ENCODE measurements at regions not wholly inside any gene's neighbourhood (a gene's known extent, or its start where the extent isn't known, plus 50 kb on each side); places are given as distances from the start of the nearest gene placed in this dataset.

GRCh38 chr2:47264686-47265085, 88.4 kb upstream of the CALM2 start:
- DNase-seq: no peak

DNA sequence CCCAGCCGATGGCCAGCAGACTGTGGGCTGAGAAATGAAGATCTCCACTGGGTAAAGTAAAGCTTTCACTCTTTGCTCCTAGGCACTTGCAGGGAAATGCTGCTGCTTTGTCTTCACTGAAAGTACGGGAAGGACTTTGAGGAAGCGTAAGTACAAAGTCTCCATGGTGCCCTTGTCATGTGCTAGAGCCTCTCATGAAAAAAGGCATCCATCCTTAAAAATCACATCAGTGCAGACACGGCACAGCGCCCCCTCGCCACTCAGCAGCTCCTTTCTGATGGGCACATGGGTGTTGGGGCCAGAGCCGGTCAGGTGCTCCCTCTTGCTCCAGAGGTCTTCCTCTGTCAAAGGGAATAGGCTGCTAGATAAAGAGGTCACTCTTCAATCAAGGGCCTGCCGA, 87.8 kb upstream of the CALM2 start:
- peak in 1 of 2 donors; percentile 6 for DNase-seq

- no peak for DNase-seq
Measured at GRCh38 chr2:47262657-47263056, 86.3 kb upstream of the CALM2 start.

DNA sequence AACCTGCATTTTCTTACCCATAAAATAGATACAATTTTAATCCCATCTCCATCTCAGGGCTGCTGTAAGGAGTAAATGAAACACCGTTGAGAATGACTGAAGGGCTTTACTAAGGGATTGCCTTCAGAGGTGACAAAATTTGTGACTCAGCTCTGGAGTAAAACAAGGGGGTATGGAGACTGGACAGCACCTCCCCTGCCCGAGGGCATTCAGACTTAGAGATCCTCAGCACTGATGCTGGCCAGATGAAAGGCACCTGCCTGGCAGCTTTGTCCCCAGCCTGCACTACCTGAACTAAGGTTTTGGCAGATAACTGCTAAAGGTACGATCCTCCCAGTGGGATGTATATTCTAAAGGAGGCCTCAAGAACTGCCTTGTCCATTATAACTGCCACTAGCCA, 84.7 kb upstream of the CALM2 start:
- DNase-seq: no peak

DNA sequence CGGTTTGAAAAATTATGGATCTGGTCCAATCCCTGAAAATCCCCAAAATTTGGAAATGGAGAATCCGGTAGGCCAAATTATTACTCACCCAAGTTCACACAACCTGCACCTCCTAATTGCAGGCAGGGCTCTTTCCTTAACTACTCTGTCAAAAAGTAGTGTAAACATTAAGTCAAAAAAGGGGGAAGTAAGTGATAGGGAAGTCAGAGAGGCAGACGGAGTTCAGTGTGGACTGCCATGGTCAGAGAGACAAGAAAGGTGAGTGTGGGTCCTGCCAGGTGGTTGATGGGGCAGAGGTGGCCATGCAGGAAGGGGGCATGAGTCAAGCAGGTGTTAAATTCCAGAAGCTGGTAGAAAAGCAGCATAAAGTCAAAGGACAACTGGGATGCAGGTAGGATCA, 83.5 kb upstream of the CALM2 start:
- DNase-seq: peak in 1 of 2 donors; percentile 22

DNA sequence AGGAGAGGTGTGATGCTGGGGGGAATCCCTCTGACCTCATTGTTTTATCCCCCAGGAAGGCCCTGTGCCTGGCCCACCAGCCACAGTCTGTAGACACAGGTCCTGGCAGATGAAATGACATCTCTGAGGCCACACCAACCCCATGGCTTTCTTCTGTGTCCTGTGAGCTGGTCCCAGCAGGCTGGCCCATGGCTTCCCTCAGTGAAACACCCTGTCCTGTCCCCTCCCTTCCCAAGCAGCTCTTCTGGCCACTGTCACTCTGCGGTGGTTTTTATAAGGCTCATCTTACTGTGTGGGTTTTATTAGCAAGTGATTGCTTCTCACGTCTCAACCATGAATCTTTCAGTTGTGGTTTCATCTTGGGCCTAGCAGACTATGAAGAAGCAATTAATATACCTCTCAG, 81.6 kb upstream of the CALM2 start:
- DNase-seq: no peak

GRCh38 chr2:47256416-47257087, 80.2 kb upstream of the CALM2 start:
- DNase-seq: no peak

DNA sequence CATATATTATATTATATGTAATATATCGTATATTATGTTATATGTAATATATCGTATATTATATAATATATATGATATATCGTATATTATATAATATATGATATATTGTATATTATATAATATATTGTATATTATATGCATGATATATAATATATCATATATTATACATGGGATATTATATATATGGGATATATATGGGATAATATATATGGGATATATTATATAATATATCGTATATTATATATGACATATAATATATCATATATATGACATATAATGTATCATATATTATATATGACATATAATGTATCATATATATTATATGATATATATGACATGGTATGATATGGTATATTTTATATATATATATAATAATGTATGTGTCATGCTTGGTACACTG, 79.5 kb upstream of the CALM2 start:
- no peak for DNase-seq

- no peak for DNase-seq
Measured at GRCh38 chr2:47254464-47254863, 78.2 kb upstream of the CALM2 start.

DNA sequence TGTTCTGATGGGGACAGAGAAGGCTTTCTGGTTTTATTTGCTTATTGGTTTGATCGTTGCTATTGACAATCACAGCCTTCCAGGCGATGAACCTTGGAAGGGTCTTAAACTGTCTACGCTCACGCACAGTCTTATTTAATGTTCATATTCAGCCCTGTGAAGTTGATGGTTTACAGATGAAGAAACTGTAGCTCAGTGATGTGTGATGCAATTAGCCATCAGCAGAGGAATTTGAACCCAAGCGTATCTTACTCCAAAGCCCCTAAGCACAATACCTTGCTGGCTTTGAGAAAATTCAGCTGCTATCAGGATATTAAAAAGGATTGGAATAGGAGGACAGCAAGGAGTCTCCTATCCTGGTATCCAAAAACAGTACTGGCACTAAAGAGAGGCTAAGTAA, 77.1 kb upstream of the CALM2 start:
- DNase-seq: no peak

- DNase-seq: no peak
Measured at GRCh38 chr2:47251404-47251675, 75.0 kb upstream of the CALM2 start.

DNA sequence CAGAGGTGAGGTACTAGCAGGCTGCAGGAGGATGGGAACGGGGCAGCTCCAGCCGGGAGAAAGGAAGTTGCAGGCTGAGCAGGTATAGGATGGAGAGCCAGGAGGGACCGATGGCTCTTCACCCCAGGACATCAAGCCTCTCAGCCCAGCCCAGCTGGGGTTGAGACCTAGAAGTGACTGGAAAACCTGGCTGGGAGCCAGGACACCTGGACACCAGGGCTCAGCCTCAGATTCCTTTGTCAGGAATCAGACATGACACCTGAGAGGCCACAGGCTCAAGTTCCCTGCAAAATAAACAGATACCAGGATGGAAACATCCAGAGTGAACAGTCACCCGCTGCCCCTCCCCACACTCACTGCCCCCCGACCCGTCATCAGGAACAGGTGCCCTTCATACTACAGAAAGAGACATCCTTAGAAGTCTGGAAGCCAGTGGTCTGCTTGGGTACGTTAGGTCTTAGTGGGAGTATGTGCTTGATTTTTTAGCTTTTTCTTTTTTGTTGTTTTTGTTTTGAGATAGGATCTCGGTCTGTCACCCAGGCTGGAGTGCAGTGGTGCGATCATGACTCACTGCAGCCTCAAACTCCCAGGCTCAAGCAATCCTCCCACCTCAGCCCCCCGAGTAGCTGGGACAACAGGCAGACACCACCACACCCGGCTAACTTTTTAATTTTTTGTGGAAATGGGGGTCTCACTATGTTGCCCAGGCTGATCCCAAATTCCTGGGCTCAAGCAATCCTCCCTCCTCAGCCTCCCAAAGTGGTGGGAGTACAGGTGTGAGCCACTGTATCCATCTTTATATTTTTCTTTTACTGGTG, 74.5 kb upstream of the CALM2 start:
- no peak for DNase-seq

GRCh38 chr2:47249931-47250330, 73.6 kb upstream of the CALM2 start:
- DNase-seq: no peak

GRCh38 chr2:47249157-47249900, 73.0 kb upstream of the CALM2 start:
- no peak for DNase-seq

DNA sequence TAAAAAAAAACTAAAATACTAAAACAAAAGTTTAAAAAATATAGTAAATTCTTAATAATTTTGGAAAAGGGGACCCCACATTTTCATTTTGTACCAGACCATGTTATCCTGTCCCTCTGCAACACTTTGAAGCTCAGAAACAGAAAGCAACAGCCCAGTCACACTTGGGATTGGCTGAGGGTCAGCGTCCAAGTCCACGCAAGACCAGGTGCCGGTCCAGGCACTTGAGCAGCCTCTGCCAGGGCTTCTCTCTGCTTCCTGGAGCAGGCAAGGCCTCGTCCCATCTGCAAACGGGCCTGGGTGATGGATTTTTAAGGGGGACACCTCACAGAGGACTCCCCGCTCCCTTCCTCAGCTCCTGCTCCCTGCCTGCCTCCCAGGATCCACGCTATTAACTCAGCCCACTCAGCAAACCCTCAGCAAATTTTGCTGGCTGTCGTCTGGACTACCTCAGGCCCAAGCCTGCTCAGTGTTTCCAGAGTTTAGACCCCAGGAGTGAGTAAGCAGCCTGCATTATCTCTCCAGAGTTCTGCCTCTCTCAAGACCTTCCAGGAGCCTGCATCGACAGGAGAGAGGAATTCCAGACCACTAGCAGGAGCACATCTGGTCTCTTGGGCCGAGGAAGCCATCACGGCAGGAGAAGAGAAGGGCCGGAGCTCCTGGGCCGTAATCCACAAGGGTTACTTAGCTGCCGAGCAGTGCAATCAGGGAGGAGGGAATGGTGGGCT, 67.4 kb upstream of the CALM2 start:
- DNase-seq: no peak

DNA sequence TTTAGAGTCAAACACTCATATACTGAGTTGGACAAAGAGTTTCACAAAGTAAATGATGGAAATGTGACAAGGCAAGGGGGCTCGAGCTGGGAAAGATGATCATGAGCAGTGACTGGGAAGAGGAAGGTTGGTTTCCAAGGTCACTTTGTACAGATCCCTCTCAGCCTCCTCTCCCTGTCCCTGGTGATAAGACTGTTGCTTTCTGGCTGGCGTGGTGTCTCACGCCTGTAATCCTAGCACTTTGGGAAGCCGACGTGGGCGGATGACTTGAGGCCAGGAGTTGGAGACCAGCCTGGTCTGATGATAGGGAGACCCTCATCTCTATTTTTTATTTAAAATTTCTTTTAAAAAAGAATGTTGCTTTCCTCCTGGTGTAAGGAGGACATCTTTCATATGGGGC, 65.4 kb upstream of the CALM2 start:
- DNase-seq: no peak

- no peak for DNase-seq
Measured at GRCh38 chr2:47239119-47239969, 63.0 kb upstream of the CALM2 start.

- DNase-seq: no peak
Measured at GRCh38 chr2:47238638-47239037, 62.3 kb upstream of the CALM2 start.

GRCh38 chr2:47237375-47238334, 61.3 kb upstream of the CALM2 start:
- DNase-seq: no peak

DNA sequence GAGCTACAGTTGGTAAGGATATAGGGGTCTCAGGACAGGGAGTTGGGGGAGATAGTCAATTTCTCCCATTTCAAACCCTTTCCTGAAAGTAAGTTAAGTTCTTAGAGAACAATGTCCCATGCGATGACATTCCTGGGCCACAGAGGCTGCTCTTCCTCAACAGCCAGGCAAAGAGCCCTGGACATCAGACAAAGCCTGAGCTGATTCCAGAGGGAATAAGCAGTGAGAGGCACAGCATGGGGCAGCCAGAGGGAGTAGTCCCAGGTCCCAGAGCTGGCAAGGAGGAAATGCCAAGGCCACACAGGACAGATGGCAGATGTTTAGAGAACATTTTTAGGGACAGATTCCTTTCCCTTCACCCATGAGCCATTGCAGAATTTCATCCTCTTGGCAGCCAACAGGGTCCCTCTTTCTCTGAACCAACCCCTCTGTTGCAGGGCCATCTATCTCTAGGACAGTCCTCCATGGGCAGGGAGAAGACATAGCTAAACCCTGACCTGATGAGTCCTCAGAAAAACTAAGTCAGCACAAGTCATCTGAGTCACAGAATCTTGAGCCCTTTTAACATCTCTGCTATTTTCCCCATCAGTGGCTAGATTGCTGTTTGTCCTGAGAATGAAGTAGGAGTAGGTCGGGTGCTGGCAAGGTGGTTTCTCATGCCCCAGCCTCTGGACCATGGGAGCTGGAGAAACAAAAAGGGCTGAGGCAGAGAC, 60.3 kb upstream of the CALM2 start:
- DNase-seq: no peak

GRCh38 chr2:47235132-47235531, 58.8 kb upstream of the CALM2 start:
- no peak for DNase-seq

Data from inflammatory macrophage treated with lipopolysaccharide for 1 hour (primary cell).